HCT116 (cell line): ENCODE measurements at regions not wholly inside any gene's neighbourhood (a gene's known extent, or its start where the extent isn't known, plus 50 kb on each side); places are given as distances from the start of the nearest gene placed in this dataset.

ENCODE experiments used
- ATAC-seq: fragments of 200-7000 bp; cut with Tn5 transposase; 2 replicates; pipeline ENCODE4 v1.9.1; 2020; ENCODE audit warnings: mild to moderate bottlenecking, moderate library complexity
- BruUV-seq: library from RNA; stranded (reverse); fragments of 400-500 nt; replicated peaks from 2 replicates; lab custom pipeline; 2021; lab: Mats Ljungman, UMichigan
- CTCF ChIA-PET: fragments of 300-600 bp; sonication (Branson Sonifier 250); formaldehyde crosslinking; loops from one replicate; lab custom pipeline; 2021; ENCODE audit warnings: antibody characterized with exemption; lab: Charles Lee
- POLR2A ChIA-PET: fragments of 300-600, 350-600 bp; sonication (Branson Sonifier 250); formaldehyde crosslinking; loops from one replicate; lab custom pipeline; 2021; ENCODE audit warnings: antibody characterized with exemption; lab: Charles Lee
- RAD21 ChIA-PET, 2 experiments: fragments of 300-600 bp; sonication (Branson Sonifier 250); formaldehyde crosslinking; loops; one replicate each; lab custom pipeline; 2023; ENCODE audit warnings: low total read pairs in 2 of 2; ENCODE audit not compliant: uncharacterized antibody in 2 of 2, unreplicated experiment in 2 of 2, low non-redundant PET in 1 of 2; lab: Charles Lee
- DNase-seq: peaks from one replicate; pipeline ENCODE4 v3.0.0-alpha.2; 2010; ENCODE audit warnings: low read depth, low spot score
- H2AFZ ChIP-seq: fragments of 200-600 bp; shearing (Covaris generic), sonication (generic); 2 replicates; pipeline ENCODE4 v1.6.1; 2017; ENCODE audit warnings: low read depth, mixed run types, mixed read lengths, antibody characterized with exemption, low read length; ENCODE audit not compliant: poor library complexity, severe bottlenecking
- H3K27ac ChIP-seq: 2 replicates; pipeline ENCODE4 v1.5.1; 2012; ENCODE audit warnings: low read depth, low read length
- H3K27me3 ChIP-seq: fragments of 200-600 bp; sonication (generic); 2 replicates; pipeline ENCODE4 v1.6.1; 2016; ENCODE audit warnings: mixed run types, low read length, mixed read lengths; ENCODE audit not compliant: insufficient read depth
- H3K36me3 ChIP-seq, 2 experiments: fragments of 200-500 bp in 1 of 2; fragments of 200-600 bp in 1 of 2; sonication (Bioruptor generic) in 1 of 2; sonication (generic) in 1 of 2; 2 replicates each; pipeline versions ENCODE4 v1.5.1 to v1.6.1; 2014 to 2016; ENCODE audit warnings: low read length in 2 of 2, inconsistent platforms in 1 of 2, mixed read lengths in 1 of 2, mixed run types in 1 of 2; ENCODE audit not compliant: insufficient read depth in 2 of 2, control insufficient read depth in 1 of 2
- H3K4me1 ChIP-seq, 2 experiments: fragments of 200-600 bp in 1 of 2; sonication (generic) in 1 of 2; 2 replicates each; pipeline versions ENCODE4 v1.5.1 to v1.6.1; 2012 to 2017; ENCODE audit warnings: low read length in 2 of 2, inconsistent platforms in 1 of 2, mild to moderate bottlenecking in 1 of 2, mixed read lengths in 1 of 2, mixed run types in 1 of 2, moderate library complexity in 1 of 2; ENCODE audit not compliant: insufficient read depth in 2 of 2, control insufficient read depth in 1 of 2
- H3K4me2 ChIP-seq: fragments of 200-600 bp; sonication (generic); 2 replicates; pipeline ENCODE4 v1.6.1; 2017; ENCODE audit warnings: mixed run types, low read length, mixed read lengths
- H3K4me3 ChIP-seq, 2 experiments: fragments of 200-600 bp in 1 of 2; sonication (generic) in 1 of 2; replicated peaks in 1 of 2; 2 replicates each; pipeline ENCODE4 v1.5.1; 2011 to 2016; ENCODE audit warnings: low read length in 2 of 2, control low read depth in 1 of 2, low read depth in 1 of 2, mild to moderate bottlenecking in 1 of 2, mixed read lengths in 1 of 2, mixed run types in 1 of 2
- H3K79me2 ChIP-seq: fragments of 200-600 bp; sonication (generic); 2 replicates; pipeline ENCODE4 v1.6.1; 2017; ENCODE audit warnings: mild to moderate bottlenecking, mixed run types, low read length, moderate library complexity, mixed read lengths; ENCODE audit not compliant: insufficient read depth
- H3K9ac ChIP-seq: fragments of 200-600 bp; sonication (generic); 2 replicates; pipeline ENCODE4 v1.6.1; 2016; ENCODE audit warnings: low read length, mixed read lengths
- H3K9me2 ChIP-seq: fragments of 200-600 bp; sonication (generic), shearing (Covaris generic); 2 replicates; pipeline ENCODE4 v1.6.1; 2017; ENCODE audit warnings: mixed run types, mild to moderate bottlenecking, moderate library complexity; ENCODE audit not compliant: insufficient read depth
- H3K9me3 ChIP-seq, 2 experiments: fragments of 200-500 bp in 1 of 2; fragments of 200-600 bp in 1 of 2; sonication (Bioruptor generic) in 1 of 2; sonication (generic) in 1 of 2; 2 replicates each; pipeline ENCODE4 v1.6.1; 2014 to 2017; ENCODE audit warnings: low read length in 2 of 2, mixed read lengths in 2 of 2, inconsistent platforms in 1 of 2, low read depth in 1 of 2, mild to moderate bottlenecking in 1 of 2, mixed run types in 1 of 2, moderate library complexity in 1 of 2; ENCODE audit not compliant: control insufficient read depth in 1 of 2, insufficient read depth in 1 of 2
- H4K20me1 ChIP-seq: fragments of 200-600 bp; sonication (generic), shearing (Covaris generic); 2 replicates; pipeline ENCODE4 v1.6.1; 2017; ENCODE audit warnings: mixed run types, mild to moderate bottlenecking, moderate library complexity; ENCODE audit not compliant: insufficient read depth
- CTCF ChIP-seq, 3 experiments: fragments of 200-600 bp in 1 of 3; sonication (generic) in 1 of 3; IDR thresholded peaks in 2 of 3; conservative IDR thresholded peaks in 1 of 3; 2 replicates each; pipeline ENCODE4 v1.5.1; 2012 to 2017; ENCODE audit warnings: low read depth in 2 of 3, low read length in 2 of 3, antibody characterized with exemption in 1 of 3, borderline replicate concordance in 1 of 3, control low read depth in 1 of 3, mild to moderate bottlenecking in 1 of 3, mixed read lengths in 1 of 3, mixed run types in 1 of 3, moderate library complexity in 1 of 3; ENCODE audit not compliant: insufficient read depth in 1 of 3
- ELF1 ChIP-seq: IDR thresholded peaks from 2 replicates; pipeline ENCODE4 v1.6.1; 2012; ENCODE audit warnings: low read depth, borderline replicate concordance
- POLR2AphosphoS5 ChIP-seq: IDR thresholded peaks from 2 replicates; pipeline ENCODE4 v1.6.1; 2011; ENCODE audit warnings: mild to moderate bottlenecking, low read depth, low read length, moderate library complexity
- SIN3A ChIP-seq: IDR thresholded peaks from 2 replicates; pipeline ENCODE4 v1.6.1; 2012; ENCODE audit warnings: low read depth
- intact Hi-C: fragments of 100-400 bp; cut with micrococcal nuclease; formaldehyde crosslinking; loops from 2 replicates; pipeline ENCODE4 v1.10.0; 2022
- TF ChIP-seq, protein P1 (sequence below): IDR thresholded peaks from 2 replicates; pipeline ENCODE4 v1.6.1; 2012; ENCODE audit warnings: low read depth
- TF ChIP-seq, protein P2 (sequence below): IDR thresholded peaks from 2 replicates; pipeline ENCODE4 v1.6.1; 2012

DNA sequence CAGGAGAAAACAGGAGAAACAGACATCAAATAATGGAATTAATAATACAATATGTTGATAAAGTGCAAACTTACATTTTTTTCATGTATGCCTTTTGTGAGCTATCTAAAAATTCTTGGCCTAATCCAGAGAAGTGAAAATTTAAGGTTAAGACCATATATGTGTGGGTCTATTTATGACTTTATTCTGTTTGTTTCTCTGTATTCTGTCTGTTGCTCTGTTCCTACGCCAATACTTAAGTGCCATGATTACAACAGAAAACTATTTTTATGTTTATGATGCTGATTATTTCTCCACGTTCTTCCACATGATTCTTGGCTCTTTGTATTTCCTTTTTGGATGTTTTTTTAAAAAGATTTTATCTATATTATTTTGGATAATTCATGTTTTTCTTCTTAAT lies 109.6 kb upstream of the MAP3K4 start:
- Histone ChIP-seq H3K4me3 (no peak overlapping the region), H3K36me3 (no peaks in the 10 kb centered on the region), H3K27me3 (no peaks in the 10 kb centered on the region), H4K20me1 (no peaks in the 10 kb centered on the region), H3K9me3 (no peaks in the 10 kb centered on the region), H3K4me1 (no peaks in the 10 kb centered on the region), H3K4me2 (no peak overlapping the region), H3K27ac (no peak overlapping the region), H2AFZ (no peak overlapping the region), H3K79me2 (no peaks in the 10 kb centered on the region), H3K9me2 (no peaks in the 10 kb centered on the region), H3K9ac (no peak overlapping the region)
- no peak for DNase-seq
- ATAC-seq: no peak
- TF ChIP-seq, protein P1, sequence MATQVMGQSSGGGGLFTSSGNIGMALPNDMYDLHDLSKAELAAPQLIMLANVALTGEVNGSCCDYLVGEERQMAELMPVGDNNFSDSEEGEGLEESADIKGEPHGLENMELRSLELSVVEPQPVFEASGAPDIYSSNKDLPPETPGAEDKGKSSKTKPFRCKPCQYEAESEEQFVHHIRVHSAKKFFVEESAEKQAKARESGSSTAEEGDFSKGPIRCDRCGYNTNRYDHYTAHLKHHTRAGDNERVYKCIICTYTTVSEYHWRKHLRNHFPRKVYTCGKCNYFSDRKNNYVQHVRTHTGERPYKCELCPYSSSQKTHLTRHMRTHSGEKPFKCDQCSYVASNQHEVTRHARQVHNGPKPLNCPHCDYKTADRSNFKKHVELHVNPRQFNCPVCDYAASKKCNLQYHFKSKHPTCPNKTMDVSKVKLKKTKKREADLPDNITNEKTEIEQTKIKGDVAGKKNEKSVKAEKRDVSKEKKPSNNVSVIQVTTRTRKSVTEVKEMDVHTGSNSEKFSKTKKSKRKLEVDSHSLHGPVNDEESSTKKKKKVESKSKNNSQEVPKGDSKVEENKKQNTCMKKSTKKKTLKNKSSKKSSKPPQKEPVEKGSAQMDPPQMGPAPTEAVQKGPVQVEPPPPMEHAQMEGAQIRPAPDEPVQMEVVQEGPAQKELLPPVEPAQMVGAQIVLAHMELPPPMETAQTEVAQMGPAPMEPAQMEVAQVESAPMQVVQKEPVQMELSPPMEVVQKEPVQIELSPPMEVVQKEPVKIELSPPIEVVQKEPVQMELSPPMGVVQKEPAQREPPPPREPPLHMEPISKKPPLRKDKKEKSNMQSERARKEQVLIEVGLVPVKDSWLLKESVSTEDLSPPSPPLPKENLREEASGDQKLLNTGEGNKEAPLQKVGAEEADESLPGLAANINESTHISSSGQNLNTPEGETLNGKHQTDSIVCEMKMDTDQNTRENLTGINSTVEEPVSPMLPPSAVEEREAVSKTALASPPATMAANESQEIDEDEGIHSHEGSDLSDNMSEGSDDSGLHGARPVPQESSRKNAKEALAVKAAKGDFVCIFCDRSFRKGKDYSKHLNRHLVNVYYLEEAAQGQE: no peak
- no peak for TF ChIP-seq POLR2AphosphoS5
- TF ChIP-seq, protein P2, sequence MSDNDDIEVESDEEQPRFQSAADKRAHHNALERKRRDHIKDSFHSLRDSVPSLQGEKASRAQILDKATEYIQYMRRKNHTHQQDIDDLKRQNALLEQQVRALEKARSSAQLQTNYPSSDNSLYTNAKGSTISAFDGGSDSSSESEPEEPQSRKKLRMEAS: no peak
- TF ChIP-seq CTCF (IDR thresholded peaks at IDR 0.05 in 2 of 3, conservative IDR thresholded peaks at IDR 0.05 in 1 of 3; ENCODE audit: borderline replicate concordance in 1 of 3, insufficient read depth in 1 of 3, low read depth in 2 of 3, low read length in 2 of 3): no peak
- TF ChIP-seq ELF1: no peak
- TF ChIP-seq SIN3A: no peak
- ChIA-PET RAD21 (no interaction called here), CTCF (no interaction called here), POLR2A (no interaction called here)
- intact Hi-C loops: no loop called here
- BruUV-seq: no TSS peak
